ENCODE measurements at regions not wholly inside any gene's neighbourhood (a gene's known extent, or its start where the extent isn't known, plus 50 kb on each side); places are given as distances from the start of the nearest gene placed in this dataset.

- no peak for DNase-seq
- Mint-ChIP-seq H3K36me3 (ENCODE audit: unreplicated experiment) (peaks cover 8% of the 10 kb centered on the region), H3K4me3 (ENCODE audit: unreplicated experiment) (no peak overlapping the region), H3K27me3 (ENCODE audit: unreplicated experiment) (peaks cover 2% of the 10 kb centered on the region), H3K9me3 (ENCODE audit: unreplicated experiment) (peaks cover 6% of the 10 kb centered on the region), H3K4me1 (ENCODE audit: low read depth, unreplicated experiment) (no peaks in the 10 kb centered on the region), H3K27ac (ENCODE audit: unreplicated experiment) (no peak overlapping the region)
- no peak for TF ChIP-seq CTCF (IDR thresholded peaks at IDR 0.05; ENCODE audit: partially characterized antibody, unreplicated experiment)
Observed at GRCh38 chr7:70883750-70884439, 248.0 kb upstream of the GALNT17 start.

- no peak overlapping the region for H3K27ac Mint-ChIP-seq (ENCODE audit: unreplicated experiment)
- peaks cover 6% of the 10 kb centered on the region for H3K9me3 Mint-ChIP-seq (ENCODE audit: unreplicated experiment)
- H3K4me3 Mint-ChIP-seq (ENCODE audit: unreplicated experiment): no peak overlapping the region
- H3K36me3 Mint-ChIP-seq (ENCODE audit: unreplicated experiment): peaks cover 8% of the 10 kb centered on the region
- TF ChIP-seq CTCF (IDR thresholded peaks at IDR 0.05; ENCODE audit: partially characterized antibody, unreplicated experiment): no peak
- H3K4me1 Mint-ChIP-seq (ENCODE audit: low read depth, unreplicated experiment): no peaks in the 10 kb centered on the region
- H3K27me3 Mint-ChIP-seq (ENCODE audit: unreplicated experiment): peaks cover 2% of the 10 kb centered on the region
- DNase-seq: no peak
Observed at GRCh38 chr7:70884440-70884764, 247.5 kb upstream of the GALNT17 start.

GRCh38 chr7:70884809-70885208 lies 247.1 kb upstream of the GALNT17 start:
- Mint-ChIP-seq H3K27ac (ENCODE audit: unreplicated experiment) (no peak overlapping the region), H3K4me3 (ENCODE audit: unreplicated experiment) (no peak overlapping the region), H3K27me3 (ENCODE audit: unreplicated experiment) (peaks cover 2% of the 10 kb centered on the region), H3K4me1 (ENCODE audit: low read depth, unreplicated experiment) (no peaks in the 10 kb centered on the region), H3K9me3 (ENCODE audit: unreplicated experiment) (peaks cover 6% of the 10 kb centered on the region), H3K36me3 (ENCODE audit: unreplicated experiment) (peaks cover 8% of the 10 kb centered on the region)
- TF ChIP-seq CTCF (IDR thresholded peaks at IDR 0.05; ENCODE audit: partially characterized antibody, unreplicated experiment): no peak
- no peak for DNase-seq

GRCh38 chr7:70886547-70886946 lies 245.4 kb upstream of the GALNT17 start:
- Mint-ChIP-seq H3K27ac (ENCODE audit: unreplicated experiment) (no peak overlapping the region), H3K4me1 (ENCODE audit: low read depth, unreplicated experiment) (no peaks in the 10 kb centered on the region), H3K36me3 (ENCODE audit: unreplicated experiment) (peaks cover 12% of the 10 kb centered on the region), H3K4me3 (ENCODE audit: unreplicated experiment) (no peak overlapping the region), H3K9me3 (ENCODE audit: unreplicated experiment) (peaks cover 6% of the 10 kb centered on the region), H3K27me3 (ENCODE audit: unreplicated experiment) (peaks cover 2% of the 10 kb centered on the region)
- no peak for DNase-seq
- TF ChIP-seq CTCF (IDR thresholded peaks at IDR 0.05; ENCODE audit: partially characterized antibody, unreplicated experiment): no peak

GRCh38 chr7:70887186-70887585 lies 244.8 kb upstream of the GALNT17 start:
- Mint-ChIP-seq H3K36me3 (ENCODE audit: unreplicated experiment) (peaks cover 12% of the 10 kb centered on the region), H3K4me3 (ENCODE audit: unreplicated experiment) (no peak overlapping the region), H3K27ac (ENCODE audit: unreplicated experiment) (no peak overlapping the region), H3K4me1 (ENCODE audit: low read depth, unreplicated experiment) (no peaks in the 10 kb centered on the region), H3K9me3 (ENCODE audit: unreplicated experiment) (peaks cover 8% of the 10 kb centered on the region), H3K27me3 (ENCODE audit: unreplicated experiment) (peaks cover 2% of the 10 kb centered on the region)
- no peak for TF ChIP-seq CTCF (IDR thresholded peaks at IDR 0.05; ENCODE audit: partially characterized antibody, unreplicated experiment)
- no peak for DNase-seq
